H9 (cell line): ENCODE measurements at regions not wholly inside any gene's neighbourhood (a gene's known extent, or its start where the extent isn't known, plus 50 kb on each side); places are given as distances from the start of the nearest gene placed in this dataset.
A peak's percentile ranks its signal among the peaks of the same experiment; 100 is the strongest.

ENCODE experiments used
- DNase-seq: peaks from one replicate; pipeline ENCODE4 v3.0.0-alpha.2; 2017
- H2AFZ ChIP-seq: one replicate; pipeline ENCODE4 v1.6.1; 2013; ENCODE audit warnings: mild to moderate bottlenecking, low read length, control low read depth, moderate library complexity
- H2AK5ac ChIP-seq: 2 replicates; pipeline ENCODE4 v1.6.1; 2013; ENCODE audit warnings: low read length, control low read depth, mixed read lengths; ENCODE audit not compliant: insufficient read length
- H2BK120ac ChIP-seq: one replicate; pipeline ENCODE4 v1.6.1; 2013; ENCODE audit warnings: low read depth, mild to moderate bottlenecking, low read length, control low read depth, inconsistent platforms; ENCODE audit not compliant: poor library complexity, severe bottlenecking
- H2BK12ac ChIP-seq: 2 replicates; pipeline ENCODE4 v1.6.1; 2013; ENCODE audit warnings: low read length, control low read depth, mixed read lengths, low read depth; ENCODE audit not compliant: insufficient read length
- H2BK15ac ChIP-seq: 2 replicates; pipeline ENCODE4 v1.6.1; 2013; ENCODE audit warnings: low read depth, low read length, control low read depth
- H2BK20ac ChIP-seq: one replicate; pipeline ENCODE4 v1.6.1; 2013; ENCODE audit warnings: low read depth, mild to moderate bottlenecking, low read length, control low read depth, inconsistent platforms; ENCODE audit not compliant: poor library complexity, severe bottlenecking
- H2BK5ac ChIP-seq: 2 replicates; pipeline ENCODE4 v1.6.1; 2013; ENCODE audit warnings: low read length, control low read depth, mixed read lengths; ENCODE audit not compliant: insufficient read length
- H3K14ac ChIP-seq: 2 replicates; pipeline ENCODE4 v1.6.1; 2013; ENCODE audit warnings: low read length, control low read depth; ENCODE audit not compliant: insufficient read depth
- H3K18ac ChIP-seq: 2 replicates; pipeline ENCODE4 v1.6.1; 2013; ENCODE audit warnings: low read depth, mild to moderate bottlenecking, mixed read lengths, low read length, control low read depth; ENCODE audit not compliant: insufficient read length
- H3K23ac ChIP-seq: 2 replicates; pipeline ENCODE4 v1.6.1; 2013; ENCODE audit warnings: low read length, control low read depth, mixed read lengths, low read depth; ENCODE audit not compliant: insufficient read length
- H3K23me2 ChIP-seq: 2 replicates; pipeline ENCODE4 v1.6.1; 2013; ENCODE audit warnings: low read depth, mild to moderate bottlenecking, mixed read lengths, low read length, control low read depth; ENCODE audit not compliant: insufficient read length, poor library complexity, severe bottlenecking
- H3K27ac ChIP-seq: 2 replicates; pipeline ENCODE4 v1.5.1; 2013; ENCODE audit warnings: low read length, control low read depth, mixed read lengths, low read depth; ENCODE audit not compliant: insufficient read length
- H3K27me3 ChIP-seq: 2 replicates; pipeline ENCODE4 v1.6.1; 2013; ENCODE audit warnings: low read length, control low read depth, inconsistent platforms; ENCODE audit not compliant: insufficient read depth
- H3K4ac ChIP-seq: 2 replicates; pipeline ENCODE4 v1.6.1; 2013; ENCODE audit warnings: low read depth, mild to moderate bottlenecking, control low read depth, inconsistent platforms, low read length, moderate library complexity
- H3K4me1 ChIP-seq: 2 replicates; pipeline ENCODE4 v1.6.1; 2013; ENCODE audit warnings: low read length, control low read depth, inconsistent platforms; ENCODE audit not compliant: insufficient read depth
- H3K4me2 ChIP-seq: 2 replicates; pipeline ENCODE4 v1.6.1; 2013; ENCODE audit warnings: low read length, control low read depth, mixed read lengths; ENCODE audit not compliant: insufficient read length, insufficient read depth
- H3K56ac ChIP-seq: 2 replicates; pipeline ENCODE4 v1.6.1; 2013; ENCODE audit warnings: low read depth, mild to moderate bottlenecking, mixed read lengths, low read length, control low read depth; ENCODE audit not compliant: insufficient read length
- H3K79me1 ChIP-seq: 2 replicates; pipeline ENCODE4 v1.6.1; 2013; ENCODE audit warnings: low read depth, mild to moderate bottlenecking, moderate library complexity, low read length, control low read depth, inconsistent platforms; ENCODE audit not compliant: insufficient read depth, poor library complexity, severe bottlenecking
- H3K79me2 ChIP-seq: 2 replicates; pipeline ENCODE4 v1.6.1; 2013; ENCODE audit warnings: low read length, control low read depth, inconsistent platforms; ENCODE audit not compliant: insufficient read depth
- H3K9ac ChIP-seq: 2 replicates; pipeline ENCODE4 v1.6.1; 2013; ENCODE audit warnings: low read length, control low read depth, mixed read lengths; ENCODE audit not compliant: insufficient read length; ENCODE audit errors: extremely low read depth
- H3K9me3 ChIP-seq: one replicate; pipeline ENCODE4 v1.6.1; 2013; ENCODE audit warnings: low read depth, low read length, inconsistent platforms; ENCODE audit not compliant: control insufficient read depth
- H3T11ph ChIP-seq: one replicate; pipeline ENCODE4 v1.6.1; 2013; ENCODE audit warnings: mild to moderate bottlenecking, low read length, control low read depth, inconsistent platforms
- H4K20me1 ChIP-seq: one replicate; pipeline ENCODE4 v1.6.1; 2013; ENCODE audit not compliant: control insufficient read depth, insufficient read length, insufficient read depth
- H4K5ac ChIP-seq: 2 replicates; pipeline ENCODE4 v1.6.1; 2013; ENCODE audit warnings: low read depth, mild to moderate bottlenecking, mixed read lengths, low read length, control low read depth; ENCODE audit not compliant: insufficient read length
- H4K8ac ChIP-seq: replicated peaks from 2 replicates; pipeline ENCODE4 v1.6.1; 2013; ENCODE audit warnings: low read length, control low read depth, mixed read lengths, low read depth; ENCODE audit not compliant: insufficient read length
- H4K91ac ChIP-seq: 2 replicates; pipeline ENCODE4 v1.6.1; 2013; ENCODE audit warnings: low read depth, mild to moderate bottlenecking, moderate library complexity, mixed read lengths, low read length, control low read depth; ENCODE audit not compliant: insufficient read length
- H3K27ac Mint-ChIP-seq, 3 experiments: 2 replicates in 2 of 3; 3 replicates in 1 of 3; pipeline ENCODE4 v1.8.0; 2020 to 2021; ENCODE audit warnings: mixed read lengths in 3 of 3, mild to moderate bottlenecking in 1 of 3, moderate library complexity in 1 of 3
- H3K27me3 Mint-ChIP-seq: 2 replicates; pipeline ENCODE4 v1.8.0; 2021; ENCODE audit warnings: low read depth, mild to moderate bottlenecking, moderate library complexity, mixed read lengths
- H3K36me3 Mint-ChIP-seq, 3 experiments: 2 replicates in 2 of 3; 3 replicates in 1 of 3; pipeline ENCODE4 v1.8.0; 2020 to 2021; ENCODE audit warnings: low read depth in 3 of 3, mixed read lengths in 3 of 3; ENCODE audit not compliant: insufficient read depth in 1 of 3
- H3K4me1 Mint-ChIP-seq, 2 experiments: 2 replicates each; pipeline ENCODE4 v1.8.0; 2020; ENCODE audit warnings: mixed read lengths in 2 of 2
- H3K4me3 Mint-ChIP-seq, 2 experiments: 2 replicates in 1 of 2; 3 replicates in 1 of 2; pipeline ENCODE4 v1.8.0; 2020 to 2021; ENCODE audit warnings: mild to moderate bottlenecking in 2 of 2, mixed read lengths in 2 of 2, moderate library complexity in 1 of 2
- H3K9me3 Mint-ChIP-seq, 2 experiments: 2 replicates in 1 of 2; 3 replicates in 1 of 2; pipeline ENCODE4 v1.8.0; 2020; ENCODE audit warnings: mild to moderate bottlenecking in 2 of 2, mixed read lengths in 2 of 2, moderate library complexity in 1 of 2
- WGBS: extraction: QIAGEN DNeasy Blood & Tissue Kit; methylation state at CpG from one replicate; pipeline ENCODE4 v1.1.7; 2013; ENCODE audit warnings: missing lambda C conversion rate, low lambda C conversion rate, mixed read lengths; ENCODE audit not compliant: insufficient read length; ENCODE audit errors: extremely low coverage; 5-methylcytosine and 5-hydroxymethylcytosine counted together
- TF ChIP-seq, protein P1 (sequence below): fragments of 200-600 bp; sonication (generic); conservative IDR thresholded peaks from 3 replicates; pipeline ENCODE4 v1.8.0; 2021; ENCODE audit warnings: antibody characterized with exemption, mild to moderate bottlenecking

DNA sequence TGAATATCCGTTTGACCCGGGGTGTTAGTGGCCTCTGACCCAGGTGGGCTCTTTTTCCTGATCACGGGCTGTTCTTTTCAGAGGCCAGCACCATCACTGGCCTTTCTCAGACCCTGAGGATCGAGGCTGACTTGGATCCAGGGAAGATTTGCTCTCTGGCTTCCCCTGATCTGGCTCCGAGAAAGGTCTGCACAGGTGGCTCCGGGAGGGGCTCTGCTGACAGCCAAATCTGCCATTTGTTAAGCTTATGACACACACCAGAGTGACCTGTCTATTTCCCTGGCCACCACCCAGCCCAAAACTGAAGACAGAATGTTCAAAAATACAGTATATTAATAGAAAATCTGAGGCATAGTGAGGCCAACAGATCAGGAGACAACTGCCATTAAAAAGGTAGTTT lies 221.8 kb upstream of the TNRC6C start:
- H3K4ac ChIP-seq = no peak overlapping the region
- no peak overlapping the region for H3K18ac ChIP-seq
- no peak overlapping the region for H2BK5ac ChIP-seq
- no peak overlapping the region for H2BK15ac ChIP-seq
- no peak overlapping the region for H2BK20ac ChIP-seq
- H3K14ac ChIP-seq = no peak overlapping the region
- peak; percentile 25 for DNase-seq
- H3K27ac ChIP-seq = no peak overlapping the region
- no peak overlapping the region for H3K4me2 ChIP-seq
- H4K20me1 ChIP-seq = no peaks in the 10 kb centered on the region
- no peak overlapping the region for H4K8ac ChIP-seq
- no peak overlapping the region for H4K5ac ChIP-seq
- no peaks in the 10 kb centered on the region for H3K79me1 ChIP-seq
- H3T11ph ChIP-seq = no peak overlapping the region
- Mint-ChIP-seq H3K9me3 (peaks cover 30 to 32% of the 10 kb centered on the region in 2 experiments), H3K4me3 (peak overlapping the region in 1 of 2 experiments; percentile 66; a peak in 2 of 5 replicates), H3K36me3 (peaks cover 9 to 25% (median 17%) of the 10 kb centered on the region in 3 experiments; a peak in 6 of 7 replicates), H3K27ac (no peak overlapping the region), H3K27me3 (peaks cover 88% of the 10 kb centered on the region), H3K4me1 (peaks cover 41 to 56% of the 10 kb centered on the region in 2 experiments)
- TF ChIP-seq, protein P1, sequence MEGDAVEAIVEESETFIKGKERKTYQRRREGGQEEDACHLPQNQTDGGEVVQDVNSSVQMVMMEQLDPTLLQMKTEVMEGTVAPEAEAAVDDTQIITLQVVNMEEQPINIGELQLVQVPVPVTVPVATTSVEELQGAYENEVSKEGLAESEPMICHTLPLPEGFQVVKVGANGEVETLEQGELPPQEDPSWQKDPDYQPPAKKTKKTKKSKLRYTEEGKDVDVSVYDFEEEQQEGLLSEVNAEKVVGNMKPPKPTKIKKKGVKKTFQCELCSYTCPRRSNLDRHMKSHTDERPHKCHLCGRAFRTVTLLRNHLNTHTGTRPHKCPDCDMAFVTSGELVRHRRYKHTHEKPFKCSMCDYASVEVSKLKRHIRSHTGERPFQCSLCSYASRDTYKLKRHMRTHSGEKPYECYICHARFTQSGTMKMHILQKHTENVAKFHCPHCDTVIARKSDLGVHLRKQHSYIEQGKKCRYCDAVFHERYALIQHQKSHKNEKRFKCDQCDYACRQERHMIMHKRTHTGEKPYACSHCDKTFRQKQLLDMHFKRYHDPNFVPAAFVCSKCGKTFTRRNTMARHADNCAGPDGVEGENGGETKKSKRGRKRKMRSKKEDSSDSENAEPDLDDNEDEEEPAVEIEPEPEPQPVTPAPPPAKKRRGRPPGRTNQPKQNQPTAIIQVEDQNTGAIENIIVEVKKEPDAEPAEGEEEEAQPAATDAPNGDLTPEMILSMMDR = no peak
- no peak overlapping the region for H2BK120ac ChIP-seq
- H3K23me2 ChIP-seq = no peaks in the 10 kb centered on the region
- no peak overlapping the region for H4K91ac ChIP-seq
- no peak overlapping the region for H2BK12ac ChIP-seq
- no peaks in the 10 kb centered on the region for H3K9me3 ChIP-seq
- no peak overlapping the region for H3K23ac ChIP-seq
- H3K9ac ChIP-seq = no peak overlapping the region
- no peaks in the 10 kb centered on the region for H3K79me2 ChIP-seq
- H3K56ac ChIP-seq = no peak overlapping the region
- WGBS = no CpG with 5 or more reads among the region's 6 CpGs
- H3K4me1 ChIP-seq = no peaks in the 10 kb centered on the region
- no peak overlapping the region for H2AFZ ChIP-seq
- no peak overlapping the region for H2AK5ac ChIP-seq
- peaks cover 10% of the 10 kb centered on the region; the same call in 1 of the 2 replicates for H3K27me3 ChIP-seq
